H1 (cell line): ENCODE measurements at regions not wholly inside any gene's neighbourhood (a gene's known extent, or its start where the extent isn't known, plus 50 kb on each side); places are given as distances from the start of the nearest gene placed in this dataset.

Source experiments
- CTCF ChIA-PET: fragments of 300-600 bp; sonication (Branson Sonifier 250); formaldehyde crosslinking; loops from one replicate; lab custom pipeline; 2021; ENCODE audit not compliant: partially characterized antibody; lab: Charles Lee
- POLR2A ChIA-PET: fragments of 300-600 bp; sonication (Branson Sonifier 250); formaldehyde crosslinking; loops from one replicate; lab custom pipeline; 2021; ENCODE audit warnings: inconsistent platforms; ENCODE audit not compliant: partially characterized antibody; lab: Charles Lee
- DNase-seq, 2 experiments: peaks; one replicate each; pipeline versions ENCODE4 v3.0.0 to v3.0.0-alpha.2; 2010 to 2022; ENCODE audit warnings: low spot score in 2 of 2, low read depth in 1 of 2, mixed read lengths in 1 of 2
- FAIRE-seq: peaks from 2 replicates; lab custom pipeline; 2011; peaks lifted over from hg19 to GRCh38; lab: Jason Lieb, UNC
- H2AFZ ChIP-seq: 2 replicates; pipeline ENCODE4 v1.8.1; 2012; ENCODE audit warnings: low read length, inconsistent platforms
- H2AK5ac ChIP-seq: 2 replicates; pipeline ENCODE4 v1.6.1; 2013; ENCODE audit warnings: low read depth, low read length
- H2BK120ac ChIP-seq: replicated peaks from 2 replicates; pipeline ENCODE3; 2013; ENCODE audit warnings: low read depth, low read length, inconsistent platforms
- H2BK12ac ChIP-seq: 2 replicates; pipeline ENCODE4 v1.6.1; 2013; ENCODE audit warnings: low read depth, low read length
- H2BK15ac ChIP-seq: 2 replicates; pipeline ENCODE4 v1.6.1; 2013; ENCODE audit warnings: low read length
- H2BK20ac ChIP-seq: 2 replicates; pipeline ENCODE4 v1.6.1; 2013; ENCODE audit warnings: low read length
- H2BK5ac ChIP-seq: 2 replicates; pipeline ENCODE4 v1.6.1; 2013; ENCODE audit warnings: low read depth, low read length
- H3K14ac ChIP-seq: 2 replicates; pipeline ENCODE4 v1.6.1; 2013; ENCODE audit warnings: inconsistent platforms; ENCODE audit not compliant: insufficient read length
- H3K18ac ChIP-seq: 2 replicates; pipeline ENCODE4 v1.6.1; 2013; ENCODE audit warnings: low read length; ENCODE audit errors: extremely low read depth
- H3K23ac ChIP-seq: 2 replicates; pipeline ENCODE4 v1.6.1; 2013; ENCODE audit warnings: inconsistent platforms; ENCODE audit not compliant: insufficient read length
- H3K23me2 ChIP-seq: 2 replicates; pipeline ENCODE4 v1.6.1; 2013; ENCODE audit warnings: low read depth, low read length
- H3K27ac ChIP-seq: 2 replicates; pipeline ENCODE4 v1.6.1; 2011; ENCODE audit warnings: low read depth, low read length, inconsistent platforms
- H3K27me3 ChIP-seq, 4 experiments: replicated peaks in 1 of 4; 1 replicate in 1 of 4; 2 replicates in 3 of 4; pipeline versions ENCODE4 v1.6.1 to v1.8.1; 2011 to 2013; ENCODE audit warnings: low read length in 3 of 4, mild to moderate bottlenecking in 3 of 4, inconsistent platforms in 2 of 4, mixed read lengths in 2 of 4, moderate library complexity in 1 of 4; ENCODE audit not compliant: control insufficient read depth in 3 of 4, insufficient read depth in 3 of 4; ENCODE audit errors: extremely low read depth in 1 of 4
- H3K36me3 ChIP-seq, 4 experiments: 2 replicates each; pipeline versions ENCODE4 v1.6.1 to v1.8.1; 2011 to 2013; ENCODE audit warnings: mild to moderate bottlenecking in 4 of 4, low read length in 3 of 4, moderate library complexity in 2 of 4, control low read depth in 1 of 4, inconsistent platforms in 1 of 4; ENCODE audit not compliant: insufficient read depth in 4 of 4, control insufficient read depth in 2 of 4
- H3K4ac ChIP-seq: replicated peaks from 2 replicates; pipeline ENCODE3; 2013; ENCODE audit warnings: low read length, low read depth, mixed read lengths, inconsistent platforms; ENCODE audit not compliant: insufficient read length
- H3K4me1 ChIP-seq, 4 experiments: replicated peaks in 1 of 4; 1 replicate in 1 of 4; 2 replicates in 3 of 4; pipeline versions ENCODE4 v1.6.1 to v1.8.1; 2011 to 2013; ENCODE audit warnings: low read length in 3 of 4, inconsistent platforms in 2 of 4, mixed read lengths in 1 of 4; ENCODE audit not compliant: insufficient read depth in 4 of 4, control insufficient read depth in 3 of 4
- H3K4me2 ChIP-seq, 2 experiments: 2 replicates each; pipeline versions ENCODE4 v1.6.1 to v1.8.1; 2011 to 2013; ENCODE audit warnings: low read depth in 2 of 2, low read length in 2 of 2, control low read depth in 1 of 2, inconsistent platforms in 1 of 2, mild to moderate bottlenecking in 1 of 2; ENCODE audit not compliant: insufficient read depth in 1 of 2
- H3K4me3 ChIP-seq, 4 experiments: fragments of 200-600, 300-600 bp in 1 of 4; sonication (generic), shearing (Covaris generic), sonication (Bioruptor Twin) in 1 of 4; 2 replicates each; pipeline versions ENCODE4 v1.5.1 to v1.8.1; 2011 to 2016; ENCODE audit warnings: low read length in 4 of 4, low read depth in 3 of 4, control low read depth in 2 of 4, inconsistent platforms in 2 of 4, mild to moderate bottlenecking in 2 of 4, mixed read lengths in 1 of 4, moderate library complexity in 1 of 4; ENCODE audit not compliant: insufficient read depth in 2 of 4; ENCODE audit errors: extremely low read depth in 1 of 4
- H3K56ac ChIP-seq: replicated peaks from 2 replicates; pipeline ENCODE3; 2013; ENCODE audit warnings: low read depth, mild to moderate bottlenecking, mixed read lengths, low read length, inconsistent platforms; ENCODE audit not compliant: insufficient read length
- H3K79me1 ChIP-seq: 2 replicates; pipeline ENCODE4 v1.6.1; 2013; ENCODE audit warnings: low read depth, low read length, control low read depth
- H3K79me2 ChIP-seq, 2 experiments: 2 replicates each; pipeline versions ENCODE4 v1.6.1 to v1.8.1; 2012 to 2013; ENCODE audit warnings: low read length in 2 of 2, mild to moderate bottlenecking in 2 of 2, inconsistent platforms in 1 of 2; ENCODE audit not compliant: insufficient read depth in 2 of 2, control insufficient read depth in 1 of 2
- H3K9ac ChIP-seq, 4 experiments: replicated peaks in 1 of 4; 1 replicate in 1 of 4; 2 replicates in 3 of 4; pipeline versions ENCODE4 v1.6.1 to v1.8.1; 2011 to 2013; ENCODE audit warnings: low read depth in 3 of 4, low read length in 3 of 4, control low read depth in 2 of 4, mild to moderate bottlenecking in 2 of 4, moderate library complexity in 2 of 4, inconsistent platforms in 1 of 4; ENCODE audit errors: extremely low read depth in 1 of 4
- H3K9me3 ChIP-seq, 2 experiments: 2 replicates each; pipeline versions ENCODE4 v1.6.1 to v1.8.1; 2012 to 2013; ENCODE audit warnings: mild to moderate bottlenecking in 2 of 2, moderate library complexity in 2 of 2, control low read depth in 1 of 2, inconsistent platforms in 1 of 2, low read depth in 1 of 2, low read length in 1 of 2, mixed read lengths in 1 of 2; ENCODE audit not compliant: insufficient read depth in 2 of 2
- H4K20me1 ChIP-seq, 2 experiments: replicated peaks in 1 of 2; 2 replicates each; pipeline versions ENCODE3 to v1.8.1; 2011 to 2013; ENCODE audit warnings: inconsistent platforms in 2 of 2, low read length in 2 of 2, mild to moderate bottlenecking in 1 of 2; ENCODE audit not compliant: insufficient read depth in 2 of 2, control insufficient read depth in 1 of 2
- H4K5ac ChIP-seq: 2 replicates; pipeline ENCODE4 v1.6.1; 2013; ENCODE audit warnings: low read length, low read depth, mixed read lengths, inconsistent platforms; ENCODE audit not compliant: insufficient read length
- H4K8ac ChIP-seq: 2 replicates; pipeline ENCODE4 v1.8.0; 2013; ENCODE audit warnings: mild to moderate bottlenecking, moderate library complexity, low read length, inconsistent platforms; ENCODE audit not compliant: insufficient read depth; ENCODE audit errors: extremely low read depth
- H4K91ac ChIP-seq: replicated peaks from 2 replicates; pipeline ENCODE3; 2013; ENCODE audit warnings: low read length, mixed read lengths, inconsistent platforms; ENCODE audit not compliant: insufficient read length
- CBX8 ChIP-seq: fragments of 300-800, 300-1000 bp; sonication (generic); IDR thresholded peaks from 2 replicates; pipeline ENCODE4 v1.7.1; 2016; ENCODE audit warnings: low read depth, low read length, borderline replicate concordance

DNA sequence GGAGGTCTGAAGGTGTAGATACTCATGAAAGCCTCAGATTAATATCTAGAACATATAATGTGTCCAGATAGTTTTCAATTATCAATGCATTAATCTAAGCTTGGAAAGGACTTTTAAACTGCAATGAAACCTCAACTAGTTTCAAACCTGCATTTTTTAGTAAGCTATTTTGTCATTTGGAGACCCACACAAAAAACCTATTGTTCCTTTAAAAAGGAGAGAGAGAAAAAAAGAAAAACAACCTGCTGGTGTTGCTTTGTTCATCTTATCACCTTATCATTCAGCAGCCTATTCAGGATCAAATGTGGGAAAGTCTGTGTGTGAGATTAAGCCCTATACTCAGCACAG is 215.7 kb upstream of the PLEKHG7 start:
- Histone ChIP-seq H2BK20ac (no peak overlapping the region), H3K4ac (no peak overlapping the region), H3K56ac (no peak overlapping the region), H3K23me2 (no peaks in the 10 kb centered on the region), H3K23ac (no peak overlapping the region), H3K36me3 (no peaks in the 10 kb centered on the region), H2BK5ac (no peak overlapping the region), H2BK120ac (no peak overlapping the region), H3K9ac (no peak overlapping the region), H2BK12ac (no peak overlapping the region), H4K91ac (no peak overlapping the region), H3K9me3 (no peaks in the 10 kb centered on the region), H3K79me2 (no peaks in the 10 kb centered on the region), H2AK5ac (no peak overlapping the region), H3K27ac (no peak overlapping the region), H3K14ac (no peak overlapping the region), H4K20me1 (no peaks in the 10 kb centered on the region), H4K8ac (no peak overlapping the region), H4K5ac (no peak overlapping the region), H3K4me1 (no peaks in the 10 kb centered on the region), H3K79me1 (no peaks in the 10 kb centered on the region), H2AFZ (no peak overlapping the region), H3K4me2 (no peak overlapping the region), H3K4me3 (no peak overlapping the region), H3K27me3 (no peaks in the 10 kb centered on the region), H2BK15ac (no peak overlapping the region), H3K18ac (no peak overlapping the region)
- FAIRE-seq (no peak), DNase-seq (no peak)
- ChIA-PET CTCF (interaction anchor here (0.9 kb wide), 1 partner anchor 261 kb away, joined by 3 read pairs; no protein-coding TSS in a partner anchor), POLR2A (no interaction called here)
- no peak for TF ChIP-seq CBX8
